DMS53 treated with DMSO at 0.1 percent for 48 hours (cell line): ENCODE measurements at regions not wholly inside any gene's neighbourhood (a gene's known extent, or its start where the extent isn't known, plus 50 kb on each side); places are given as distances from the start of the nearest gene placed in this dataset.

Experiments used
- DNase-seq: peaks from one replicate; lab custom pipeline; 2025; ENCODE audit not compliant: unreplicated experiment; lab: John Stamatoyannopoulos, UW

DNA sequence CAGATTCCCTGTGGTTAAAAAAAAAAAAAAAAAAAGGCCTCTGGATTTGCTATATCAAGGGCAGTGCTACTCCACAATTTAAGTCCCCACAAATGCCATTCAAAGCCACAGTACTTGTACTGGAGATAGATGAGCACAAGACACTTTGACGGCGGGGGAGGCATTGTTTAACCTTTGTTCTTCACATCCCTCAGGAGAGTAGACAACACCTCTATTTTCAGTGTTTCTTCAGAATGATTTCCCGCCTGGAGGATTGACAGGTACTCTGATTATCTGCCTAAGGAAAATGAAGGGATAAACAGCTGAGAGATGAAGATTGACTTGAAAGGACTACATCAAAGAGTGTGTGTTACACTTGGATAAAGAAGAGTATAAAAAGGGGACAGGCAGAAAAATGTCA is 58.7 kb downstream of the OTOL1 start:
- DNase-seq: no peak

DNA sequence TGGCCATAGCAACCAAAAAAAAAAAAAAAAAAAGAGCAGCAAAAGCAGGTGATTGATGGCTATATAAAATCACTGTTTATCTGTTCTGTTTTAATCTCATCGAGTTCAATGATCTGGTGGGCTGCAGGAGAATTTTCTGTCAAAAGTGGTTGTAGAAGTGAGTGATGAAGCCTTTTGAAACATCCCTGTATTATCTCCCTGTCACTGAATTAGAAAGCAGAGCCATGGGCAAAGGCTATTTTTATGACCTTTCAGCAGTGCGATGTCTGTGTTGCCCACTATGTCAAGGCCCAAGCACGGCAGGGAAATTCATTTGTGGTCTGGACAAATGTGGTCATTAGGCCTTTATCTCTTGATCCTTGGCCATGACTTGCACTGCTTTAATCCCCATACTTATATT is 59.9 kb downstream of the OTOL1 start:
- DNase-seq: no peak

DNA sequence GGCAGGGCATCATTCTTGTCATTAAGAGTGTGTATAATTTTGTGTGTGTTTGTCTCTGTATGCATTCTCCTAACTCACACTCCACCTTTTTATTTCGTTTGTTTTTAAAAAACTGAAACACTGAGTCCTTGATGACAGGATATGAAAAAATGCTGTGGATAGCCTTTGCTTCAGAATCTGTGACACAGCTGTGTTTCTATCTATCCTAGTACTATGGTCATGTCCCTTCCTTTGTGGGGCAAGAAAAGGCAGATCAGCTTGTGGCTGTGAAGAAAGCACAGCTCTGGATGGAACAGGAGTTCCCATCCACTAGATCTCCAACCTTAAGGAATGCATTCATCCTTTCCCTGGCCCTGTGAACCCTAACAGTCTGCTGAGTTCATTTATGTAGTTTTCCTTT is 60.3 kb downstream of the OTOL1 start:
- no peak for DNase-seq

DNA sequence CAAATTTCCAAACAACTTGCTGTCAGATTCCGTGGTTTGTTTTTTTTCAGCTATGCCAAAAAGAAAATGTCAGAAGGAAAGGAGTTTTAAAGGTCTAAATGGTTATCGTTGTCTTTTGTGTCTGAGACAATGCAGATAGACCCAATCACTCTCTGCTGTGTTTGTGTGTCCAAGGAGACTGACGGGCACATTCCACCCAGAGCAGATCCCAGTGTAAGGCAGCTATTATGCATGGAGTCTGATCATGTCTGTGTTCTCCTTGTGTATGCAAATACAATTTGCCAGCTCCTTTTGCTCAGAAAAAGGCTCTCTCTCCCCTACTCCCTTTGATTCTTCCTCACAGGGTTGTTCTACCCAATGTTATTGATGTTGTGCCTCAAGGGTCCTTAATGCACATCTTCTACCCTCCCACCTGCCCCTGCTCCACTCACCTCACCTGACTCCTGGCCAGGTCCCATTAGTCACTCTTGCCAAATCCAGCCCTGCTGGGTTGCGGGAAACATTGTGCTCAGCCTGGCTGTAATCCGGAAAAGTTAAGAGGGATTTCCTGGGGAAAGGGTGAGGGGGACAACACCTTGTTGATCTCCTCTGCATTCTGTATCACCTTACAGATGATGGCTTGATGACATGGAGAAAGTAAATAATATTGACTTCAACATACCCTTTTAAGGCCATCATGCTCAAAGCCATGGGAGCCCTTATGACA is 61.0 kb downstream of the OTOL1 start:
- DNase-seq: no peak

DNA sequence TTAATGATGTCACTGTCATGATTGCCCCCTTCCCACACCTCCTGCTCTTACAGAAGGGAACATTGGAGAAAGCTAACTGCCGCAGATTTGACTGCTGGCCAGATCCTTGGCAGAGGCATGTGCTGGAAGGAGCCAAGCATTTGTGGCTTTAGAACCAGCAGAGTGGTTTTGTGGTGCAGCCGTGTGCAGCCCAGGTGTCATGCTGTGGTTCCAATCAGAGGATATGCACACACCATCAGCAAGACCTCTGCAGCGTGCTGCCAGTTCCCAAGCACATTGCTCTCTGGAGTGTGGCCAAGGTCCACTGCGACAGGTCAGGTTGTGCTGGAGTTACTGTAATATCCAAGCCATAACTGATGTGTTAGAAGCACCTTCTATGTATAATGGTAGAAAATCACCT is 61.6 kb downstream of the OTOL1 start:
- no peak for DNase-seq

DNA sequence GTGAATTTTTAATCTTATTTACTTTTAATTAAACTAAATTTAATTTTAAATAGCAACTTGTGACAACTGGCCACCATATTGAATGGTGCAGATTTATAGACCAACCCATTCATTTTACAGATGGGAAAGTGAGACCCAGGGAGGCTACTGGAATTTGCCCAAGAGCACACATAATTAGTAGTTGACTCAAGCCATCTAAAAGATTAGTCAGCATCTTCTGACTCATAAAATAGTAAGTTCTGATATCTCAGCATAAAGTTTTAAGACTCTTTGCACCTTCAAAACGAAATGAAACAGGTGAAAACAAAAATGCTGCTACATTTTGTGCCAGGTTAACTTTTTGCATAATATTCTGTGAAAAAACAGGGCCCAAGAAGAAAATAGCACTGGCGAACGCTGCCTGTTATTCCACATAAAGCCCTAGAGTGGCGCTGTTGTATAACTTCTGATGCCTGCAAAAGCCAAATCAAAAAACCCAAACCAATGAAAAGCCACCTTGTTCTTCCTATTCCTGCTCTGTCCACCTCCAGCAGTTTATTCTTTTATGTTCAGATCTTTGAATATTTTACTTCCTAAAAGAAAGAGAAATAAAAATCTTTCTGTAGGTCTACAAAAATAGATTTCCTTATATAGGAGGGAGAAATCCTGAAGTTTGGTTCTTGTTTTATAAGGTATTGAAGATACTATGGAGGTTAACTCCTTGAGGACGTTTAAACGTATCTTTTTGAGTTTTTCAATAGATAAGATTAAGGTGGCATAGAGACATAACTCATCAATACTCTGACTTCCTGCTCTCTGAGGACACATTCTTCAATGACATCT is 62.8 kb downstream of the OTOL1 start:
- peak; percentile 34 for DNase-seq

DNA sequence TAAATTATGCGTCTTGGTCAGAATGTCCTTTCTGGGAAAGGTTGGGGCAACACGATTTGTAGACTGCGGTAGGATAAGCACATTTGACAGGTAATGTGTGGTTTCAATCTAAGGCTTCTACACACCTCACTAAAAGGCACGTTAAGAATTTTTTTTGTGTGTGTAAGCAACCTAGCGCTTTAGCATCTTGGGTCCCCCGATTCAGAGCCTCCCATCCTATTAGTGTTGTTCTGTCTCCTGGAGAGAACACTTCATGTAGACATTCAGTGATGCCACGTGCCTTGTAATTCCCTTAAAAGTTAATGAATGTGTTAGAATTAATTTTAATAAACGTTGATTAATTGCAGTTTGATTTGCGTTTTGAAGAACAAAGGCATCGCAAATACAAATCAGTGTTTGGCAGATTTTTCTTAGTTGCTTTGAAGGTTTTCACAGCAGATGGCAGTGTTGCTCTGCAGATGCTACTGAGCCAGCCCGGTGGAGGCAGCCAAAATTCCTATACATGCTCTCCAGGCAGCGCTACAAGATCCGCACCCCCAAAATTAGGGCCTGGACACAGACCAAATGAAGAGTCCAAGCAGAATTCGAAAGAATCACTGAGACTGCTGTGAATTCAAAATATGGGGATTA is 63.5 kb downstream of the OTOL1 start:
- peak; percentile 35 for DNase-seq

DNA sequence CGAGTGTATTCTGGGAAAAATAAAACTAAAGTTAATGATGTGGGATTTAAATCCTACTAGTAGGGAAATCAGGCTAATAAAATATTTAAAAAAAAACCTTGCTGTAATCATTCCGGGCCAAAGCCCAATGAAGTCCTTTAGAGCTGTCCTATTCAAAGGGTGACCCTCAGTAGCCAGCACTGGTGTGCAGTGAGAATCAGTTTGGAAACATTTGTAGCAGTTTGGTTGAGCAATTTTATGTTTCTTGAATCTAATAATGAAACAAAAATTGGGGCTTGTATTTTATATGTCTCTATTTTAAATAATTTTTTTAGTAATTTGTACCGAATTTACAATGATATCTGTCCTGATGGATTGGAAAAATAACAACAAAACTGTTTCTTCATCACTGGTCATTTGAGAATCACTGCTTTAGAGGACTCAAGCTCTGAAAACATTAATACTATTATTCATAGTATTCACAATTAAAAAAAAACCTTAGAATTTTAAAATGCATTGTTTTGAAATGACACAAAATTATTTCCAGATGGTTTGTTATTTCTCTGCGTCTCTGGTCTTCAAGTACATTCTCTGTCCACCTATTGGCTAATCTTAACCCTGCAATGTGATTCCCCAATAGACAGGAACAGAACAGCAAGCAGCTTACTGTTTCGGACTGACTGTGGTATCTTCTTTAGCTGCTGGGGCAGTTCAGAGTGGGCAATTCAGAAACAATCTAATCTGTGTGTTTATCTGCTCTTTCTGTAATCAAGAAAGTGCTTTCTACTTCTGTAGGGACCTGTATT is 71.2 kb downstream of the OTOL1 start:
- DNase-seq: no peak

DNA sequence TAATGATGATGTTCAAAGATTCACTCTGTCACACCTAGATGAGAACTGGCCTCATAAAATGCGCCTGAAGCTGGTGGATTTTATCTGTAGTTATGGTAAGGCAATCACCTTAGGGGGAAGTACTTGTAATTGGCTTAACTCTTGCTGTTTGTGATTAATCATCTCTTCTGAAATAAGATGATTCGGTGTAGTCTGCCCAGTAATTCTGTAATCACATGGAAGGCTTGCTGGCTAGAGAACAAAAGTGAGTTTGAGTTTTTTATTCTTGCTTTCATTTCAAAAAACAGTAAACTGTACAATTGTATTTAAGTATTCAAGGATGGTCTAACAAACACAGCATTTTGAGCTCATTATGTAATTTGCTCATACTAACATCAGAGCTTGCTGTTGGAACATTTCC is 72.1 kb downstream of the OTOL1 start:
- DNase-seq: no peak

DNA sequence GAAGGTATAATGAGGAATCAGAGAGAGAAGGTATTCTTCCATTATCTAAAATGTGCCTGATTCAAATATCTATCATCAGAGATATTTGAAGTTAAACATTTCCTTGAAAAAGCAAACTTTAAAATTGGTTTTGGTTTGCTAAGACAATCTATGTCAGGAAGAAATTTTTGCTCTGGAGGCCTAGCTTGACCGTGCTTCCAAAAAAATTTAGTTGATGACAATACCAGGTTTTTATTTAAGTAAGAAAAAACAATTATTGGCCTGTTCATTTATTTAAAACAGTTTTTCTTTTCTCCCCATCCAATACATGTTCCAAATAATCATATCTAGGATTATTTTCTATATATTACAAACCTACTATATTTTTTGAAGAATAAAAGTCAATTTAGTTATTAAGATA is 75.3 kb downstream of the OTOL1 start:
- no peak for DNase-seq

DNA sequence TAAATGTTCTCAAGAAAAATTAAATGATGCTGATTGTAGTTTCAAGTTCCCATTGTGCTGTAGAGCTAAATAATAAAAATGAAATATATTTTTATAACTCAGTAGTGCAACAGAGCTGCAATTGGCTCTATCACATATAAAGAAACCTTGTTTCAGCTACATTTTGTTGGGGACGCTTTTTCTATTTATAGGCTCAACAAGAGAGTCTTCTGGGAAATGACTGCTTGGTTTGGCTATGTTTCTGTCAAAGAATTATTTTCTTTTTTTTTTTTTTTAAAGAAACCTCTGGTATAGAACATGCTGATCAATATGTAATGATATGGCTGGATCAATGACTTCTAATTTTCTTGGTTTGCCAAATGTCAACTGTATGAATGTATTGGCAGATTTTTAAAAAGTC is 76.5 kb downstream of the OTOL1 start:
- DNase-seq: no peak

DNA sequence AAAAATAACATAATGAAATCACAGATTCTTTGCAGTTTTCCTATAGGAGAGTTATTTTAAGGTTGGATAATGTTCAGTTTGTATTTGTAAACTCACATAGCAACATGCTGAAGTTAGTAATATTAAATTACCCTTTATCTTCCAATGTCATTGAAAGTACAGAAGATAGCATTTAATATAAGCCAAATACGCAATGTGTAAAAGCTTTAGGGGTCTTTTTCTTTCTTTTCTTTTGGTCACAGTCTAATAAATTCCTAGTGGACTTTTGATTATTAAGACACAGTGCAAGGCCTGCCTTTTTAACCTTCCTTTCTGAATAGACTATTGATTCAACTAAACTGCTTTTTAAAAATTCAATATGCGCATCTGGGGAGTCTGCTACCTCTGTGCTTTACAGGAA is 79.3 kb downstream of the OTOL1 start:
- no peak for DNase-seq

DNA sequence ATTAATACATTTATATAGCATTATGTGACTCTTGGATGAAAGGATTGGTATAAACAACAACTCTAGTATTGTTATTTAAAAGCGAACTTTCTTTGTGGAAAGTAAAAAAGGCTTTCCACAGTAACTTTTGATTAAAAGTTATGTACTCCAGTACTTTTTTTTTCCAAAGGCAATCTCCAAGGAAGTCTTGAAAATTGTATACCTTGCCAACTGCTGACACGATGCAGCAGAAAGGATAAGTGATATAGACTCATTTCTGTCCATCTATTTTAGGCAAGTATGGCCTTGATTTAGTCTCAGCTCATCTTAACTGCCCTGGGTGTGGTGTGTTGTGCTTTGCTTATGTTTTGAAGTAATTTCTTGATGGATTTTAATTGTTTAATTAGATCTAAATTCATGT is 79.7 kb downstream of the OTOL1 start:
- DNase-seq: no peak

DNA sequence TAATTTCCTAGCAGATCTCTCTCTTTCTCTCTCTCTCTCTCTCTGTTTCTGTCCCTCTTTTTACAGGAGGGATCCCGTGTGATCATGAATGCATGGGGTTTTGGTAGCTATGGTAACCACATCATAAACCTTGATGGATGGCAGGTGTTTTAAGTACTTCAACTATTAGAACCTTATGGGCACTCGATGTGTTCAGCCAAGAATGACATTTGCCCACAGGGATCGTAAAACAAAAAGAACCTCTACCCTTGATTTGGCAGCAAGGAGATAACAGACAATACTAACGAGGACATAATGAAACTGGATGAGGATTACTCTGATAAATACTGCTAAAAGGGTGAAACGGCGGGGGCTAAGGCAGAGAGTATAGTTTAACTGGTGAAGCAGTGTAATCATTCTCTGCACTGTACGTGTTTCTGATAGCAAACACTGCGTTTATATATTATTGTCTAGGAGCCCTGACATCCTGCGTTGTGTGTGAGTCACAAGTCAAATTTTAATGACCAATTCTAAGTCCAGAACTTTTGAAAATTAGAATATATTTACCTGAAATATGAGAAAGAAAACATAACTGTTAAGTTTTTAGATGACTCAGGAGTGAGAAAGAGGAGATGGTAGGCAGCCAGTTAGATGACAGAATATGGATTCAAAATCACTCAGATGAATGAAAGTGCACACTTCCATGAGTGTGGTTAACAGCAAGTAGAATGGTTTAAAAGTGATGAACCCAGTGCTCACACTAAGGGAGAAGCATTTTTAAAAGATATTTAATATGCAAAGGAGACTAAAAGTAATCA is 80.3 kb downstream of the OTOL1 start:
- no peak for DNase-seq

DNA sequence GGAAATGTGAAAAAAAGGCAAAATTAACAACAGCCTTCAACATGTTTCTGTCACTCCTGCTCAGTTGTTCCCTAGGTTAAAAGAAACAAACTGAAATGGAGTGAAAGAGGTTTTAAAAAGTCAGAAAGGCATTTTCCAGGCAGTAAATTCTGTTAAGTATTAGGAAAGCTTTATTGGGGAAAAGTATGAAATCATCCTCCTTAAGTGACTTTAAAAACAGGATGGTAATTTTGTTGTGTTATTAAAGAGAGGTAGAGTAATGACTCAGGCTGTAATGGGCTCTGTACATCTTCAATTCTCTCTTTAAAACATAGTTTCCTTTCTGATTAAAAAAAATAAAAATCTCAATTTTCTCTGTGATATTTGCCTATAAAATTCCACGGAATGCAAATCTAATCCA is 81.1 kb downstream of the OTOL1 start:
- DNase-seq: no peak

DNA sequence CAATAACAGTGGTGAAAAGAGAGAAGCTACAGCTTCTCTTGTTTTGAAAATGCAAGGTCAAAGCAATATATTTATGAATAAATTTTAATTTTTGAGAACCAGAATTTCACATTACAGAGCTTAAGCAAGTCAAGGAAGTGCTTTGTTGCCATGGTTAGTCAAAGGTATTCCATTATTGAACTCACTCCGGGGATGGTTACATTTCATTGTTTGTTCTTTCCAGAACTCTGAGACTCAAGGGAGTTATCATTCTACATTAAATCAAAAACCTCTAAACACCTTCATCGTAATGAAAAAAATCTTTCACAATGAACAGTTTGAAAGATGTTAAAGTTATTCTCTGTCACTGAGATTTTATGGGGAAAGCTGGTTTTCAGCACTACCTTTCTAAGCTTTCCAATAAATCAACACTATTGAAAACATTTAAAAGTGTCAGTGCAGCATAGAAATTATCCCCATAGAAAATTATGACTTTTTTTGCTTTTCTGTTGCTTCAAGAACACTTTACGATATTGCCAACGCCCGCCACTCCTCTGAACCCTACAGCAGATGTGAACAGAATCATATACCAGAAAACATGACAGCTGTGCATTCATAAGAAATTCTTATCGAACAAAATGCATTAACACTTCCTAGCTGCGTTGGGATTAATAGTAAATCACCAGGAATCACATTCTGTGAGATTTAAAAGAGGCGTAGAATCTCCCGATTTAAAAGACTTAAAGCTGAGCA is 83.0 kb downstream of the OTOL1 start:
- no peak for DNase-seq

DNA sequence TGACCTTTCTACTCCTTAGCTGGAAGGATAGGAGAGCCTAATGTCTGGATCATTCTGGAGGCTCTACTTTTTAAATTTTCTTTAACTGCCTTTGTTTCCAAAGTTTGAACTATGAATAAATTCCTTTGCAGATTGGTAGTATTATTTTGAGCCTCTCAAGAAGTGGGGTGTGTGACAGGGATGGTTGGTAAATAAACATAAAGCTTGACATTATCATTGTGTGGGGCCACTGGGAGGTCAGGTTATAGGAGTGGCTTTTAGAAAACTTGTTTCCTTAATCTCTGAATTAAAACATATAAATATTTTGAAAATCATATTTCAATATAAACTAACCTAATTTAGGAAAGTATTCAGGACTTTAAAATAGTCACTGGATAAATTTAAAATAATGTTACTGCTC is 89.3 kb downstream of the OTOL1 start:
- DNase-seq: no peak

DNA sequence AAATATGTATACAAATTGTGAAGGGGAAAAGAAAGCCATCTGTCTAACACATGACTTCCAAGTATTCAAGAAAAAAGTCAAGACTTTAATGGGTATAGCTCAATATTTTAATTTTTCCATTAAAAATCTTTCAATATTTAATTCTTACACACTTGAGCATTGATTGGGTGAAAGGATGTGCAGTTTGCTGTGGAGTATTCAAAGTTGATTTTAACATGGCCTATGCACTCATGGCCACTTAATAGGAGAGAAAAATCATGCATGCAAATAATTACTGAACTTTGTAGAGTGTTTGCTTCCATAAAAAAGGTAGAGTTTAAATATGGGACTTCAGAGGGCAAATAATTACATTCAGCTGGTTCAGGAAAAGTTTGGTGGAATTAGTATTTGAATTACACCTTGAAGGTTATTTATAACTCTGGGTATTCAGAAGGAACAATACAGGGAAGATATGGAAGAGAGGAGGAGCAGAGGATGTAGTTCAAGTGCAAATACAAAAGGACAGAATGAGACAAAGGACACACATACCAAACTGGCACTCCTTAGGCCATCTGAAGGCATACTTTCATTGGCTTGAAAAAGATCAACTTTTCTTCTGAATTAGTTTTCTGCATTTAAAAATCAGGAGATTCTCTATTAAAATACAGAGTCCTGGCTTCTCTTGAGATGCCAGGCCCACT is 90.1 kb downstream of the OTOL1 start:
- no peak for DNase-seq

DNA sequence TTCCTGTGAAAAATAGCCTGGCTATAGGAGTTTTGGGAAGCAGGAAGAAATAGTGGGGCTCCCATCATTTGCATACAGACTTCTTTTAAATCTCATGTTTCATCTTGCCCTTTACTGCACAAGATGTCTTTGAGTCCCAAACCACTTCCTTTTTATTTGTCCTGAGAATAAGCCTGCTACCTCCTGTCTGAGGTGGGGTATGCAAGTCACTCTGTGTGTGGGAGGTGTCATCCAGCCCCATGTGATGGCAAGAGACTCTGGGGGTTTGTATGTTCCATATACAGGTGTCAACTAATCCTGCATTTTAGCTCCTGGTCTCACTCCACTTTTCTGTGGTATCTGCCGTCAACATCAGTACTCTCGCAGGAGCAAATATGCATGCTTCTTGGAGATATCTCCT is 102.0 kb downstream of the OTOL1 start:
- no peak for DNase-seq
